Gastrocnemius medialis (tissue), 4 donors: ENCODE measurements at regions not wholly inside any gene's neighbourhood (a gene's known extent, or its start where the extent isn't known, plus 50 kb on each side); places are given as distances from the start of the nearest gene placed in this dataset.
A peak's percentile ranks its signal among the peaks of the same experiment; 100 is the strongest.

Experiments
- ATAC-seq, 2 donors: fragments of 150-250 bp; one replicate each; pipeline ENCODE4 v1.9.1; 2016
- DNase-seq, 2 donors: peaks; one replicate each; pipeline ENCODE4 v3.0.0-alpha.2; 2019
- H3K27ac ChIP-seq, 4 donors: fragments of 200-600 bp; sonication (generic); 1 replicate in 1 of 4; 2 replicates in 3 of 4; pipeline ENCODE4 v1.5.1; 2016 to 2018; ENCODE audit warnings: mild to moderate bottlenecking in 2 of 4, moderate library complexity in 1 of 4
- H3K27me3 ChIP-seq, 3 donors: fragments of 200-600 bp; sonication (generic) in 2 of 3; 1 replicate in 1 of 3; 2 replicates in 2 of 3; pipeline versions ENCODE4 v1.5.1 to v1.6.0; 2016 to 2019; ENCODE audit warnings: mild to moderate bottlenecking in 1 of 3, moderate library complexity in 1 of 3
- H3K36me3 ChIP-seq, 2 donors: fragments of 200-600 bp; sonication (generic) in 1 of 2; one replicate each; pipeline ENCODE4 v1.5.1; 2017 to 2018
- H3K4me1 ChIP-seq, 2 donors: fragments of 200-600 bp; sonication (generic) in 1 of 2; one replicate each; pipeline ENCODE4 v1.5.1; 2016 to 2017; ENCODE audit warnings: mild to moderate bottlenecking in 2 of 2
- H3K4me3 ChIP-seq, 4 donors: fragments of 200-600 bp; sonication (generic) in 3 of 4; 1 replicate in 1 of 4; 2 replicates in 3 of 4; pipeline ENCODE4 v1.5.1; 2016 to 2019; ENCODE audit warnings: mild to moderate bottlenecking in 2 of 4
- H3K9me3 ChIP-seq, 3 donors: fragments of 200-600 bp; sonication (generic) in 2 of 3; 1 replicate in 1 of 3; 2 replicates in 2 of 3; pipeline ENCODE4 v1.5.1; 2016 to 2019
- CTCF ChIP-seq, 5 experiments: fragments of 450-650 bp in 3 of 5; fragments of 200-600 bp in 2 of 5; sonication (generic) in 2 of 5; IDR thresholded peaks in 4 of 5; conservative IDR thresholded peaks in 1 of 5; 1 replicate in 4 of 5; 2 replicates in 1 of 5; pipeline ENCODE4 v1.5.1; 2016 to 2019; ENCODE audit warnings: antibody characterized with exemption in 5 of 5, mild to moderate bottlenecking in 3 of 5, moderate library complexity in 3 of 5
- POLR2A ChIP-seq, 2 donors: fragments of 450-650 bp; IDR thresholded peaks; one replicate each; pipeline ENCODE4 v1.6.1; 2017; ENCODE audit warnings: antibody characterized with exemption in 2 of 2, mild to moderate bottlenecking in 2 of 2, moderate library complexity in 2 of 2
- in situ Hi-C, 4 donors: fragments of 200-750 bp; cut with MboI; loops; one replicate each; pipeline versions ENCODE4 v1.15.0 to v1.8.0; 2017; ENCODE audit warnings: low sequenced_read_pairs in 4 of 4
- intact Hi-C: fragments of 100-400 bp; cut with DNase I; formaldehyde crosslinking; loops from one replicate; pipeline ENCODE4 v1.15.1; 2023; ENCODE audit warnings: low total_unique reads

- H3K27ac ChIP-seq = no peak overlapping the region
- intact Hi-C loops (no loop called here), in situ Hi-C loops (no loop called here)
- ATAC-seq = no peak
- H3K9me3 ChIP-seq = no peaks in the 10 kb centered on the region
- DNase-seq = no peak
- H3K36me3 ChIP-seq = no peaks in the 10 kb centered on the region
- peaks cover 0 to 7% of the 10 kb centered on the region in 2 donors for H3K4me1 ChIP-seq
- TF ChIP-seq CTCF (IDR thresholded peaks at IDR 0.05 in 4 of 5, conservative IDR thresholded peaks at IDR 0.05 in 1 of 5) (no peak), POLR2A (IDR thresholded peaks at IDR 0.05) (no peak)
- H3K27me3 ChIP-seq = no peaks in the 10 kb centered on the region
- H3K4me3 ChIP-seq = no peak overlapping the region
These were observed 215.3 kb downstream of the KLF5 start for GRCh38 chr13:73274147-73274546.

GRCh38 chr13:73273745-73274144 lies 214.9 kb downstream of the KLF5 start:
- in situ Hi-C loops (no loop called here), intact Hi-C loops (no loop called here)
- Histone ChIP-seq H3K4me3 (no peak overlapping the region), H3K4me1 (peaks cover 0 to 7% of the 10 kb centered on the region in 2 donors), H3K9me3 (no peaks in the 10 kb centered on the region), H3K27ac (no peak overlapping the region), H3K36me3 (no peaks in the 10 kb centered on the region), H3K27me3 (no peaks in the 10 kb centered on the region)
- DNase-seq (no peak), ATAC-seq (peak in 1 of 2 donors; percentile 44)
- TF ChIP-seq CTCF (IDR thresholded peaks at IDR 0.05 in 4 of 5, conservative IDR thresholded peaks at IDR 0.05 in 1 of 5) = no peak
- no peak for TF ChIP-seq POLR2A (IDR thresholded peaks at IDR 0.05)

- Histone ChIP-seq H3K27ac (no peak overlapping the region), H3K36me3 (no peaks in the 10 kb centered on the region), H3K4me3 (no peak overlapping the region), H3K27me3 (no peaks in the 10 kb centered on the region), H3K9me3 (no peaks in the 10 kb centered on the region), H3K4me1 (peaks cover 0 to 7% of the 10 kb centered on the region in 2 donors)
- DNase-seq (no peak), ATAC-seq (no peak)
- TF ChIP-seq POLR2A (IDR thresholded peaks at IDR 0.05) = no peak
- no peak for TF ChIP-seq CTCF (IDR thresholded peaks at IDR 0.05 in 4 of 5, conservative IDR thresholded peaks at IDR 0.05 in 1 of 5)
- in situ Hi-C loops = no loop called here
- intact Hi-C loops = no loop called here
These were observed 214.5 kb downstream of the KLF5 start for GRCh38 chr13:73273276-73273675.

- Histone ChIP-seq H3K4me3 (no peak overlapping the region), H3K27ac (no peak overlapping the region), H3K4me1 (peaks cover 0 to 7% of the 10 kb centered on the region in 2 donors), H3K9me3 (no peaks in the 10 kb centered on the region), H3K27me3 (no peaks in the 10 kb centered on the region), H3K36me3 (no peaks in the 10 kb centered on the region)
- intact Hi-C loops = no loop called here
- in situ Hi-C loops = no loop called here
- DNase-seq (no peak), ATAC-seq (no peak)
- TF ChIP-seq CTCF (IDR thresholded peaks at IDR 0.05 in 4 of 5, conservative IDR thresholded peaks at IDR 0.05 in 1 of 5) = no peak
- no peak for TF ChIP-seq POLR2A (IDR thresholded peaks at IDR 0.05)
These were observed 214.0 kb downstream of the KLF5 start for GRCh38 chr13:73272831-73273230.

- in situ Hi-C loops = no loop called here
- no peaks in the 10 kb centered on the region for H3K27me3 ChIP-seq
- ATAC-seq = no peak
These were observed 209.5 kb downstream of the KLF5 start for GRCh38 chr13:73268306-73268705.

More at GRCh38 chr13:73268306-73268705, 209.5 kb downstream of the KLF5 start:
- intact Hi-C loops = no loop called here
- Histone ChIP-seq H3K9me3 (no peaks in the 10 kb centered on the region), H3K36me3 (no peaks in the 10 kb centered on the region), H3K4me3 (no peak overlapping the region), H3K4me1 (no peaks in the 10 kb centered on the region), H3K27ac (no peak overlapping the region)
- peak in 1 of 2 donors; percentile 17 for DNase-seq
- no peak for TF ChIP-seq POLR2A (IDR thresholded peaks at IDR 0.05)
- TF ChIP-seq CTCF (IDR thresholded peaks at IDR 0.05 in 4 of 5, conservative IDR thresholded peaks at IDR 0.05 in 1 of 5) = no peak
